ENCODE measurements at regions not wholly inside any gene's neighbourhood (a gene's known extent, or its start where the extent isn't known, plus 50 kb on each side); places are given as distances from the start of the nearest gene placed in this dataset.

DNA sequence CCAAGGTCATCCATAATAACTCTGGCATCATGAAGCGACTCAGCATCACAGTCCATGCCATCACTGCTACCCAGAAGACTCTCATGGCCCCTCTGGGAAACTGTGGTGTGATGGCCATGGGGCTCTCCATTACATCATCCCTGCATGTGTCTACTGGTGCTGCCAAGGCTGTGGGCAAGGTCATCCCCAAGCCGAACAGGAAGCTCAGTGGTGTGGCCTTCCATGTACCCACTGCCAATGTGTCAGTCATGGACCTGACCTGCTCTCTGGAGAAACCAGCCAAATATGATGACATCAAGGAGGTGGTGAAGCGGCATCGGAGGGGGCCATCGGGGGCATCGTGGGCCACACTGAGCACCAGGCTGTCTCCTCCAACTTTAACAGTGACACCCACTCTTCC lies 65.1 kb upstream of the ARHGAP29 start:
- Histone ChIP-seq H2BK120ac (ENCODE audit: low read depth, low read length) (no peak overlapping the region), H3K36me3 (replicated peaks in 1 of 2; ENCODE audit: control insufficient read depth in 2 of 2, insufficient read depth in 2 of 2, low read length in 2 of 2) (no peaks in the 10 kb centered on the region), H4K8ac (ENCODE audit: low read depth, low read length) (no peak overlapping the region), H3K4me2 (ENCODE audit: insufficient read depth, low read length, poor library complexity, severe bottlenecking) (no peak overlapping the region), H2BK12ac (ENCODE audit: low read length) (peak overlapping the region; percentile 14), H2BK5ac (ENCODE audit: low read length) (no peak overlapping the region), H2AK5ac (ENCODE audit: low read depth, low read length) (no peak overlapping the region), H3K9ac (ENCODE audit: low read depth, low read length, poor library complexity) (no peak overlapping the region), H3K4me3 (ENCODE audit: low read length in 2 of 2) (peak overlapping the region in 1 of 2 donors; percentile 30), H4K91ac (ENCODE audit: low read depth, low read length, poor library complexity) (no peak overlapping the region), H3K4me1 (ENCODE audit: control insufficient read depth in 2 of 2, insufficient read depth in 1 of 2, low read depth in 1 of 2, low read length in 2 of 2) (peaks cover 0 to 11% of the 10 kb centered on the region in 2 donors), H3K18ac (ENCODE audit: low read length) (peak overlapping the region; percentile 56), H2AFZ (ENCODE audit: low read length) (no peak overlapping the region), H3K4ac (ENCODE audit: low read length) (no peak overlapping the region), H3K9me3 (replicated peaks in 1 of 2; ENCODE audit: control insufficient read depth in 2 of 2, insufficient read depth in 1 of 2, low read depth in 1 of 2, low read length in 2 of 2) (no peaks in the 10 kb centered on the region), H3K14ac (ENCODE audit: low read length) (peak overlapping the region; percentile 11), H3K27me3 (ENCODE audit: control insufficient read depth in 3 of 3, insufficient read depth in 3 of 3, low read depth in 1 of 3, low read length in 3 of 3) (peaks cover 0 to 13% (median 0%) of the 10 kb centered on the region in 3 experiments), H2BK15ac (ENCODE audit: low read length) (no peak overlapping the region), H3K27ac (replicated peaks; ENCODE audit: low read length) (no peak overlapping the region), H3K79me1 (ENCODE audit: low read depth, low read length) (no peaks in the 10 kb centered on the region), H3K23ac (ENCODE audit: low read depth, low read length, poor library complexity) (no peak overlapping the region)
- DNase-seq (ENCODE audit: low spot score), result no peak
- WGBS, 2 donors (ENCODE audit: extremely low coverage in 2 of 2, insufficient read length in 2 of 2, insufficient replicate concordance in 1 of 2), result no CpG with 5 or more reads among the region's 6 CpGs

DNA sequence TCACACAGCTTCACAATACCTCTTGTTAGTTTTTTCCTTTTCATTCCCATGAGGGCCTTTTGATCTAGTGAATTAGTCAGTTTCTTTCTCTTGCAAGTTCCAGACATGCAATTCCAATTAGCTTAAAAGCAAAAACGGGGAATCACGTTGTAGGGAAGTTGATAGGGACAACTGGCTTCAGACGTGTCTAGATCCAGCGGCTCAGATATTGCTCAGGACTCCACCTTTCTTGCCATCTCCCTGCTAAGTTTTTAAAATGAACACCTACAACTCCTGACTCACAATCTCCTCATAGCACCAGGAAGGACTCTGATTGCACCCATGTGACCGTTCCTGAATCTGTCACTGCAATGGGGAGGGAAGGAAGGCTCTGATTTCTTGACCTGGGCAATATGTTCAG lies 63.8 kb upstream of the ARHGAP29 start:
- no peak overlapping the region for H2BK12ac ChIP-seq (ENCODE audit: low read length)
- no peak overlapping the region for H2BK15ac ChIP-seq (ENCODE audit: low read length)
- H3K4me1 ChIP-seq (ENCODE audit: control insufficient read depth in 2 of 2, insufficient read depth in 1 of 2, low read depth in 1 of 2, low read length in 2 of 2), result peaks cover 0 to 11% of the 10 kb centered on the region in 2 donors
- H3K9ac ChIP-seq (ENCODE audit: low read depth, low read length, poor library complexity), result no peak overlapping the region
- no peak overlapping the region for H2AFZ ChIP-seq (ENCODE audit: low read length)
- H3K14ac ChIP-seq (ENCODE audit: low read length), result no peak overlapping the region
- no peak overlapping the region for H3K4me3 ChIP-seq (ENCODE audit: low read length in 2 of 2)
- H2BK120ac ChIP-seq (ENCODE audit: low read depth, low read length), result no peak overlapping the region
- no peaks in the 10 kb centered on the region for H3K9me3 ChIP-seq (replicated peaks in 1 of 2; ENCODE audit: control insufficient read depth in 2 of 2, insufficient read depth in 1 of 2, low read depth in 1 of 2, low read length in 2 of 2)
- H2AK5ac ChIP-seq (ENCODE audit: low read depth, low read length), result no peak overlapping the region
- H3K79me1 ChIP-seq (ENCODE audit: low read depth, low read length), result no peaks in the 10 kb centered on the region
- no peak overlapping the region for H3K4ac ChIP-seq (ENCODE audit: low read length)
- H4K8ac ChIP-seq (ENCODE audit: low read depth, low read length), result no peak overlapping the region
- no peak overlapping the region for H3K18ac ChIP-seq (ENCODE audit: low read length)
- WGBS, 2 donors (ENCODE audit: extremely low coverage in 2 of 2, insufficient read length in 2 of 2, insufficient replicate concordance in 1 of 2), result no CpG with 5 or more reads among the region's 5 CpGs
- no peak for DNase-seq (ENCODE audit: low spot score)
- H2BK5ac ChIP-seq (ENCODE audit: low read length), result no peak overlapping the region
- peak overlapping the region; percentile 1 for H3K27ac ChIP-seq (replicated peaks; ENCODE audit: low read length)
- no peak overlapping the region for H4K91ac ChIP-seq (ENCODE audit: low read depth, low read length, poor library complexity)
- H3K4me2 ChIP-seq (ENCODE audit: insufficient read depth, low read length, poor library complexity, severe bottlenecking), result no peak overlapping the region
- peaks cover 0 to 13% (median 0%) of the 10 kb centered on the region in 3 experiments for H3K27me3 ChIP-seq (ENCODE audit: control insufficient read depth in 3 of 3, insufficient read depth in 3 of 3, low read depth in 1 of 3, low read length in 3 of 3)
- H3K36me3 ChIP-seq (replicated peaks in 1 of 2; ENCODE audit: control insufficient read depth in 2 of 2, insufficient read depth in 2 of 2, low read length in 2 of 2), result no peaks in the 10 kb centered on the region
- H3K23ac ChIP-seq (ENCODE audit: low read depth, low read length, poor library complexity), result no peak overlapping the region

DNA sequence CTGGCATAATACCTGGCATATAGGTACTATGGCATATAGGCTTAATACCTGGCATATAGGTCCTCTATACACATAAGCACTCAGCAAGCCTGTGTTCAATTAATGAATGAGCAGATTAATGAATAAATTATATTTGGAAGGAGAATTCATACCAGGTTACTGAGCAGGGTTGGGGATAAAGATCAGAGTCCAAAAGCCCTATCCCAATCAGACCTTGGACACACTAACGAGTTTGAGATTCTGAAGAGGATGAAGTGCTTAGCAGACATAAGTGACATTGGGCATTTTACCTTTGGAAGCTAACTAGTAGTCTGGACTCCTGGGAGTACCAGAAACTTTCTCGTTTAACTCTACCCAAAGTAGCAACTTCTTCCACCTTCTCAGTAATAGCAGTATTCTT lies 63.3 kb upstream of the ARHGAP29 start:
- no CpG with 5 or more reads among the region's 2 CpGs for WGBS, 2 donors (ENCODE audit: extremely low coverage in 2 of 2, insufficient read length in 2 of 2, insufficient replicate concordance in 1 of 2)
- no peak overlapping the region for H3K4ac ChIP-seq (ENCODE audit: low read length)
- H4K8ac ChIP-seq (ENCODE audit: low read depth, low read length), result no peak overlapping the region
- no peak overlapping the region for H2BK12ac ChIP-seq (ENCODE audit: low read length)
- no peak overlapping the region for H3K4me3 ChIP-seq (ENCODE audit: low read length in 2 of 2)
- peak overlapping the region; percentile 2 for H3K27ac ChIP-seq (replicated peaks; ENCODE audit: low read length)
- peaks cover 0 to 11% (median 0%) of the 10 kb centered on the region in 3 experiments for H3K27me3 ChIP-seq (ENCODE audit: control insufficient read depth in 3 of 3, insufficient read depth in 3 of 3, low read depth in 1 of 3, low read length in 3 of 3)
- no peaks in the 10 kb centered on the region for H3K36me3 ChIP-seq (replicated peaks in 1 of 2; ENCODE audit: control insufficient read depth in 2 of 2, insufficient read depth in 2 of 2, low read length in 2 of 2)
- H3K23ac ChIP-seq (ENCODE audit: low read depth, low read length, poor library complexity), result no peak overlapping the region
- no peak overlapping the region for H2AK5ac ChIP-seq (ENCODE audit: low read depth, low read length)
- no peak overlapping the region for H4K91ac ChIP-seq (ENCODE audit: low read depth, low read length, poor library complexity)
- H3K4me1 ChIP-seq (ENCODE audit: control insufficient read depth in 2 of 2, insufficient read depth in 1 of 2, low read depth in 1 of 2, low read length in 2 of 2), result peaks cover 0 to 11% of the 10 kb centered on the region in 2 donors
- H2BK15ac ChIP-seq (ENCODE audit: low read length), result no peak overlapping the region
- H3K4me2 ChIP-seq (ENCODE audit: insufficient read depth, low read length, poor library complexity, severe bottlenecking), result no peak overlapping the region
- no peak overlapping the region for H3K9ac ChIP-seq (ENCODE audit: low read depth, low read length, poor library complexity)
- no peaks in the 10 kb centered on the region for H3K9me3 ChIP-seq (replicated peaks in 1 of 2; ENCODE audit: control insufficient read depth in 2 of 2, insufficient read depth in 1 of 2, low read depth in 1 of 2, low read length in 2 of 2)
- H2AFZ ChIP-seq (ENCODE audit: low read length), result no peak overlapping the region
- no peak overlapping the region for H2BK120ac ChIP-seq (ENCODE audit: low read depth, low read length)
- no peak overlapping the region for H2BK5ac ChIP-seq (ENCODE audit: low read length)
- no peak overlapping the region for H3K18ac ChIP-seq (ENCODE audit: low read length)
- no peaks in the 10 kb centered on the region for H3K79me1 ChIP-seq (ENCODE audit: low read depth, low read length)
- no peak overlapping the region for H3K14ac ChIP-seq (ENCODE audit: low read length)
- DNase-seq (ENCODE audit: low spot score), result no peak

DNA sequence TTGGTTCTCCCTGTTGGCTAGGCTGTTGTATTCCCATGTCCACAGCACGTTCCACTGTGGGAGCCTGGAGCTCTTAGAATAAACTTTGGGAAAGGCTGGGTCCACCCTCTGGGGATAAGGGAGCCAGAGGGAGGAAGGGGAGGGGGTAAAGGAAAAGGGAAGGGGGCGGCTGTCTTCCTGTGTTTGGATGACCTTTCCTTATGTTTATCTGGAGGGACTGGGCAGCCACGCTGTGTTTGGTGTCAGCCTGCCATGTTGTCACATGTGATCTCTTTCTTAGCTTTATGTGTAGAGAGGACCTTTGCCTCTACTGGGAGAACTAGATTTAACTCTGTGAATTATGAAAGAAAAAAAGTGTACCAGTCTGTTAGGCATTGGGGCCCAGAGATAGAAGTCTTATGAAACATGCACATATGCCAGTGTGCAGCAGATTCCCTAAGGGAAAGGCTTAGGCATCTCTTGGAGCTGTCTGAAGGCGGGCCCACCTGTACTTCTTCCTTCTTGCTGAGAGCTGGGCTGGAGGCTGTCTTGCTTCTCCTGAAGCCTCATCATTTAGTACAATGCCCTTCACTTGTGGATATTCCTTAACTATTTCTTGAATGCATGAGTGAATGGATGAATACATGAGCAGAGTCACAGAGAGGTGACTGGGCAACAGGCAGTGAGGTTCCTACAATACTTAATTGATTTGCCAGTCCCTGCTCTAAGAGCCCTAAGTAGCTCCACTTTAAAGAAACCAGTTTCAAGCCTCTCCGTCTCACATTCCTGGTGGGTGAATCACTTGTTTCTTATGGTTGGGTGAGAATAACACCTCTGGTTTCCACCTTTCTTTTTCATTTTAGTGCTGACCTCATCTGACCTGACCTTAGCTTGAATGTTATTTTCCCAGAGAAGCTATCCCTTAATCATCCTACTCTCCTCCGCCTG lies 62.5 kb upstream of the ARHGAP29 start:
- H3K4me1 ChIP-seq (ENCODE audit: control insufficient read depth in 2 of 2, insufficient read depth in 1 of 2, low read depth in 1 of 2, low read length in 2 of 2), result peaks cover 0 to 11% of the 10 kb centered on the region in 2 donors
- H3K27me3 ChIP-seq (ENCODE audit: control insufficient read depth in 3 of 3, insufficient read depth in 3 of 3, low read depth in 1 of 3, low read length in 3 of 3), result peaks cover 0 to 11% (median 0%) of the 10 kb centered on the region in 3 experiments
- no peak overlapping the region for H2AFZ ChIP-seq (ENCODE audit: low read length)
- no peak overlapping the region for H2BK12ac ChIP-seq (ENCODE audit: low read length)
- no peak overlapping the region for H4K8ac ChIP-seq (ENCODE audit: low read depth, low read length)
- H3K18ac ChIP-seq (ENCODE audit: low read length), result peak overlapping the region; percentile 34
- H2AK5ac ChIP-seq (ENCODE audit: low read depth, low read length), result no peak overlapping the region
- no peak overlapping the region for H3K9ac ChIP-seq (ENCODE audit: low read depth, low read length, poor library complexity)
- no peak overlapping the region for H2BK5ac ChIP-seq (ENCODE audit: low read length)
- no peak overlapping the region for H3K4ac ChIP-seq (ENCODE audit: low read length)
- H3K4me2 ChIP-seq (ENCODE audit: insufficient read depth, low read length, poor library complexity, severe bottlenecking), result no peak overlapping the region
- no peak overlapping the region for H3K14ac ChIP-seq (ENCODE audit: low read length)
- peak overlapping the region; percentile 72 for H3K27ac ChIP-seq (replicated peaks; ENCODE audit: low read length)
- H2BK120ac ChIP-seq (ENCODE audit: low read depth, low read length), result no peak overlapping the region
- no peak overlapping the region for H3K4me3 ChIP-seq (ENCODE audit: low read length in 2 of 2)
- 63% methylated on average over 1 of the region's 6 CpGs; no CpG with 5 or more reads in 1 of the 2 donors for WGBS, 2 donors (ENCODE audit: extremely low coverage in 2 of 2, insufficient read length in 2 of 2, insufficient replicate concordance in 1 of 2)
- no peaks in the 10 kb centered on the region for H3K9me3 ChIP-seq (replicated peaks in 1 of 2; ENCODE audit: control insufficient read depth in 2 of 2, insufficient read depth in 1 of 2, low read depth in 1 of 2, low read length in 2 of 2)
- H3K79me1 ChIP-seq (ENCODE audit: low read depth, low read length), result no peaks in the 10 kb centered on the region
- no peak overlapping the region for H4K91ac ChIP-seq (ENCODE audit: low read depth, low read length, poor library complexity)
- H2BK15ac ChIP-seq (ENCODE audit: low read length), result no peak overlapping the region
- no peak overlapping the region for H3K23ac ChIP-seq (ENCODE audit: low read depth, low read length, poor library complexity)
- H3K36me3 ChIP-seq (replicated peaks in 1 of 2; ENCODE audit: control insufficient read depth in 2 of 2, insufficient read depth in 2 of 2, low read length in 2 of 2), result no peaks in the 10 kb centered on the region
- DNase-seq (ENCODE audit: low spot score), result peak; percentile 14

Measured in neuronal stem cell (in vitro differentiated cells).